Neural cell (in vitro differentiated cells): ENCODE measurements at regions not wholly inside any gene's neighbourhood (a gene's known extent, or its start where the extent isn't known, plus 50 kb on each side); places are given as distances from the start of the nearest gene placed in this dataset.

ENCODE experiments used
- TF ChIP-seq, protein P1 (sequence below): fragments of 450-650 bp; IDR thresholded peaks from 2 replicates; pipeline ENCODE4 v1.5.1; 2014; ENCODE audit warnings: antibody characterized with exemption, mild to moderate bottlenecking, moderate library complexity; ENCODE audit not compliant: poor library complexity, severe bottlenecking
- TF ChIP-seq, protein P2 (sequence below): IDR thresholded peaks from 2 replicates; pipeline ENCODE4 v1.6.1; 2012; ENCODE audit warnings: borderline replicate concordance

DNA sequence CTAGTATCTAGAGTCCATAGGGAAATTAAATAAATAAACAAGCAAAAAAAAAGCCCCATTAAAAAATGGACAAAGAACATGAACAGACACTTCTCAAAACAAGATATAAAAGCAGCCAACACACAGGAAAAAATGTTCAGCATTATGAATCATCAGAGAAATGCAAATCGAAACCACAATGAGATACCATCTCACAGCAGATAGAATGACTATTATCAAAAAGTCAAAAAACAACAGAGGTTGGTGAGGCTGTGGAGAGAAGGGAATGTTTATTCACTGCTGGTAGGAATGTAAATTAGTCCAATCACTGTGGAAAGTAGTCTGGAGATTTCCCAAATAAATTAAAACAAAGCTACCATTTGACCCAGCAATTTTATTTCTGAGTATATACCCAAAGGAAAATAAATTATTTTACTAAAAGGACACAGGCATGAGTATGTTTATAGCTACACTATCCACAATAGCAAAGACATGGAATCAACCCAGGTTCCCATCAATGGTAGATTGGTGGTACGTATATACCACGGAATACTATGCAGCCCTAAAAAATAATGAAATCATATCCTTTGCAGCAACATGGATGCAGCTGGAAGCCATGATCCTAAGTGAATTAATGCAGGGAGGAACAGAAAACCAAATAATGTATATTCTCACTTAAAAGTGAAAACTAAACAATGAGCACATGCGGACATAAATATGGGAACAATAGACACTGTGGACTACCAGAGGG, 366.5 kb upstream of the SEMA3C start:
- TF ChIP-seq, protein P1, sequence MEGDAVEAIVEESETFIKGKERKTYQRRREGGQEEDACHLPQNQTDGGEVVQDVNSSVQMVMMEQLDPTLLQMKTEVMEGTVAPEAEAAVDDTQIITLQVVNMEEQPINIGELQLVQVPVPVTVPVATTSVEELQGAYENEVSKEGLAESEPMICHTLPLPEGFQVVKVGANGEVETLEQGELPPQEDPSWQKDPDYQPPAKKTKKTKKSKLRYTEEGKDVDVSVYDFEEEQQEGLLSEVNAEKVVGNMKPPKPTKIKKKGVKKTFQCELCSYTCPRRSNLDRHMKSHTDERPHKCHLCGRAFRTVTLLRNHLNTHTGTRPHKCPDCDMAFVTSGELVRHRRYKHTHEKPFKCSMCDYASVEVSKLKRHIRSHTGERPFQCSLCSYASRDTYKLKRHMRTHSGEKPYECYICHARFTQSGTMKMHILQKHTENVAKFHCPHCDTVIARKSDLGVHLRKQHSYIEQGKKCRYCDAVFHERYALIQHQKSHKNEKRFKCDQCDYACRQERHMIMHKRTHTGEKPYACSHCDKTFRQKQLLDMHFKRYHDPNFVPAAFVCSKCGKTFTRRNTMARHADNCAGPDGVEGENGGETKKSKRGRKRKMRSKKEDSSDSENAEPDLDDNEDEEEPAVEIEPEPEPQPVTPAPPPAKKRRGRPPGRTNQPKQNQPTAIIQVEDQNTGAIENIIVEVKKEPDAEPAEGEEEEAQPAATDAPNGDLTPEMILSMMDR, result no peak
- TF ChIP-seq, protein P2, sequence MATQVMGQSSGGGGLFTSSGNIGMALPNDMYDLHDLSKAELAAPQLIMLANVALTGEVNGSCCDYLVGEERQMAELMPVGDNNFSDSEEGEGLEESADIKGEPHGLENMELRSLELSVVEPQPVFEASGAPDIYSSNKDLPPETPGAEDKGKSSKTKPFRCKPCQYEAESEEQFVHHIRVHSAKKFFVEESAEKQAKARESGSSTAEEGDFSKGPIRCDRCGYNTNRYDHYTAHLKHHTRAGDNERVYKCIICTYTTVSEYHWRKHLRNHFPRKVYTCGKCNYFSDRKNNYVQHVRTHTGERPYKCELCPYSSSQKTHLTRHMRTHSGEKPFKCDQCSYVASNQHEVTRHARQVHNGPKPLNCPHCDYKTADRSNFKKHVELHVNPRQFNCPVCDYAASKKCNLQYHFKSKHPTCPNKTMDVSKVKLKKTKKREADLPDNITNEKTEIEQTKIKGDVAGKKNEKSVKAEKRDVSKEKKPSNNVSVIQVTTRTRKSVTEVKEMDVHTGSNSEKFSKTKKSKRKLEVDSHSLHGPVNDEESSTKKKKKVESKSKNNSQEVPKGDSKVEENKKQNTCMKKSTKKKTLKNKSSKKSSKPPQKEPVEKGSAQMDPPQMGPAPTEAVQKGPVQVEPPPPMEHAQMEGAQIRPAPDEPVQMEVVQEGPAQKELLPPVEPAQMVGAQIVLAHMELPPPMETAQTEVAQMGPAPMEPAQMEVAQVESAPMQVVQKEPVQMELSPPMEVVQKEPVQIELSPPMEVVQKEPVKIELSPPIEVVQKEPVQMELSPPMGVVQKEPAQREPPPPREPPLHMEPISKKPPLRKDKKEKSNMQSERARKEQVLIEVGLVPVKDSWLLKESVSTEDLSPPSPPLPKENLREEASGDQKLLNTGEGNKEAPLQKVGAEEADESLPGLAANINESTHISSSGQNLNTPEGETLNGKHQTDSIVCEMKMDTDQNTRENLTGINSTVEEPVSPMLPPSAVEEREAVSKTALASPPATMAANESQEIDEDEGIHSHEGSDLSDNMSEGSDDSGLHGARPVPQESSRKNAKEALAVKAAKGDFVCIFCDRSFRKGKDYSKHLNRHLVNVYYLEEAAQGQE, result no peak
